Left hindlimb (tissue), 1 donor: ENCODE measurements at regions not wholly inside any gene's neighbourhood (a gene's known extent, or its start where the extent isn't known, plus 50 kb on each side); places are given as distances from the start of the nearest gene placed in this dataset.
"Not testable (repeated sequence)": the region's sequence is repeated elsewhere in the genome, so short reads cannot be mapped to it uniquely, and the experiment has no call there.

Experiments
- DNase-seq: peaks from one replicate; pipeline ENCODE4 v3.0.0-alpha.2; 2018

- DNase-seq, result no peak
These were observed 155.4 kb upstream of the SPRED2 start for GRCh38 chr2:65587779-65588178.

DNA sequence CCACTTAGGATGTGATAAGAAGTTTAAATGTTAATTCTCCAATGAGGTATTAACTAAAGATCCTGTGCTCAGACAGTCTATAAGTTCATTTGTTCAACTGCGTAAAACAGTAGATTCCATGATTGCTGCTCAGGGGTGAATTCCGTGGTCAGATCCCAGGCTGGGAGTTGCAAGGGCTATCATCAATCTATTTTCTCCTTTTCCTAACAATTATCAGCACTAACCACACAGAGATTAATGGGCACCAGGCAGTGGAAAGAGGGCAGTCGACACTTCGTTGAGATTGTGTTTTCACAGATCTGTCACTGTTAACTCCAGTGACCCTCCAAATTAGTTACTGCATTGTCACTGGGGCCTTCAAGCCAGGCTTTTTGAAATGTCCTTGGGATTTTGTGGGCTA lies 154.1 kb upstream of the SPRED2 start:
- no peak for DNase-seq

GRCh38 chr2:65583061-65583460 lies 150.7 kb upstream of the SPRED2 start:
- no peak for DNase-seq

- DNase-seq, result no peak
These were observed 150.0 kb upstream of the SPRED2 start for GRCh38 chr2:65582364-65582763.

- DNase-seq, result no peak
These were observed 148.4 kb upstream of the SPRED2 start for GRCh38 chr2:65580824-65581223.

- no peak for DNase-seq
These were observed 147.3 kb upstream of the SPRED2 start for GRCh38 chr2:65579506-65580235.

- no peak for DNase-seq
These were observed 145.3 kb upstream of the SPRED2 start for GRCh38 chr2:65577654-65578053.

- no peak for DNase-seq
These were observed 144.6 kb upstream of the SPRED2 start for GRCh38 chr2:65576861-65577601.

DNA sequence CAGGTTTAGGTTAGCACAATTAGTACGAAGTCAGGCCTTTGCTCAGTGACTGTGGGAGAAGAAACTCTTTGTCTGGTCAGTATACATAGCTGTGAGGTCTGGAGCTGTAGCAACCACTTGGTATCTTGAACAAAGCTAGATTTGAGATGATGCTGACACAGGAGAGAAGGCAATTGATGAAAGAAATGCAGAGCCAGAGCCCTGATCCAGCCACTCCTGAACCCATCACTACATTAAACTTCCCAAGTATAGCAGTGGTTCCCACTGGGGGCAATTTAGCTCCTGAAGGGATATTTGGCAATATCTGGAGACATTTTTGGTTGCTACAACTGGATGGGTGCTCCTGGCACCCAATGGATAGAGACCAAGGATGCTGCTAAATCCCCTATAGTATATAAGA lies 143.9 kb upstream of the SPRED2 start:
- DNase-seq, result no peak

DNA sequence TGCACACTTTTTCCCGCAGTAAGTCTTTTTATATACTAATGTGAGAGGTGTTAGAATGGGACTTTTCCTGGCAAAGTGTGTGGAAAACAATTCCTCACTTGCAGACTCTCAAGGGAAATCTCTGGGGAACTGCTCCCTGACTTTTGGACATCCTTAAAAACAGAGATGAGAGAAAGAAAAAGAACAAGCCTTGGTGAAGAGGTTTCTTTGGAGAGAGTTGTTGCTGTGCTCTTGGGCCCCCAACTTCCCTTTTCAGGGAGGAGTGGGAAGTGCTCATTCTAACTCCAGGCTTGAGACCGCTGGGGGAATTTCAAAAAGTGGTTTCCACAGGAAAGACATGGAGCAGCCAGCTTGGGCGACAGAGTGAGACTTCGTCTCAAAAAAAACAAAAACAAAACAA lies 142.6 kb upstream of the SPRED2 start:
- DNase-seq, result no peak

- DNase-seq, result not testable (repeated sequence)
These were observed 136.4 kb upstream of the SPRED2 start for GRCh38 chr2:65568656-65569440.

- DNase-seq, result no peak
These were observed 134.2 kb upstream of the SPRED2 start for GRCh38 chr2:65566617-65567016.

GRCh38 chr2:65565681-65566080 lies 133.3 kb upstream of the SPRED2 start:
- DNase-seq, result no peak

- no peak for DNase-seq
These were observed 131.9 kb upstream of the SPRED2 start for GRCh38 chr2:65564299-65564698.

DNA sequence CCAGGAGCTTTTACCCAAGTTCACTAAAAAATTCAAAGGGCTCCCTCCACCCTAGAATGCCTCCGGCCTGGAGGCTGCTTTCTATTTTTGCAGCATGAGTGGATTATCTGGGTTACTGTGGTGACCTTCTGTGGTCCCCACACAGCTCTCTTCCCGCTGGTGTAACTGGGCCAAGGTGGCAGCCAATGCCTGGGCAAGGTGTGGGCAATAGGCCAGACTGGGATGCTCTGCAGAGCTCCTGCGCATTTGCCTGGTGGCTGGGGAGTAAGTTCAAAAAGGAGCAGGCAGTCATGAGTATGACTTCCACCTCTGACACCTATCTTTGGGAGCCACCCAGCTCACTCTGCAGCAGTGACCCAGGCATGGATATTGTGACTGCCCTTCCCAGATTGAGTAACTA lies 130.5 kb upstream of the SPRED2 start:
- no peak for DNase-seq

GRCh38 chr2:65558743-65559142 lies 126.3 kb upstream of the SPRED2 start:
- DNase-seq, result no peak

GRCh38 chr2:65557616-65558573 lies 125.5 kb upstream of the SPRED2 start:
- no peak for DNase-seq

DNA sequence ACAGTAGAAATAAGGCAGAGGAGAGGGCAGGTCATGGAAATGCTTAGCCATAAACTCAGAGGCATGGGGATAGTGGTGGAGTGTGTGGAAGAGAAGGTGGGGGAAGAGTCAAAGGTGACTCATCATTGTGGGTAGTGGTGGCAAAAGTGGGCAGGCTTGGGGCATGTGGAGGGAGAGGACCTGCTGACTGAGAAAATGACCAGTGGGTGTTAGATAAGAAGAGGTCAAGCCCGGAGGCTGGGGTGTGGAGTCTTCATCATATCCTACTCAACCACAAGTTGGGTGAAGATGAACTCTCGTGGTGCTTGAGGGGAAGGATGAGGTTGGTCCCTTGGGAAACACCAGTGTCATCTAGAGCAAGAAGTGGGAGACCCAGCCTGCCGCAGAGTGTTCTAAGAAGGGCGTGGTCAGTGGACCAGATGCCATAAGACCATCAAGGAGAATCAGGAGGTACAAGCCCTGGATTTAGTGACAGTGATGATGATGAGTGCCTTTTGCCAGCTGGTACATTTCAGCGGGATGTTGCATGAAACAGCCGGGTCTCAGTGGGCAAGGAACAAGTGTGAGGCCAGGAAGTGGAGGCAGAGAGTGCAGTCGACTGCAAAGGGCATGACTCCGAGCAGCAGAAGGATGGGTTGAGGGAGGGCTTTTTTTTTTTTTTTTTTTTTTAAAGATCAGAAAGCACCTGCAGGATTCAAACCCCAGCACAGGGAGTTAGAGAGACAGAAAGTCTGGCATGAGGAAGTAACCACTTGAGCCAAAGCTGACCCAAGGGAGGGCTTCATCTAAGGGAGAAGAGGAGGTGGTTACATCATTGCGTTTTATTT lies 122.6 kb upstream of the SPRED2 start:
- no peak for DNase-seq

GRCh38 chr2:65553504-65554074 lies 121.2 kb upstream of the SPRED2 start:
- no peak for DNase-seq

- DNase-seq, result no peak
These were observed 119.1 kb upstream of the SPRED2 start for GRCh38 chr2:65551528-65551927.

- no peak for DNase-seq
These were observed 117.8 kb upstream of the SPRED2 start for GRCh38 chr2:65550246-65550645.
